ENCODE measurements at regions not wholly inside any gene's neighbourhood (a gene's known extent, or its start where the extent isn't known, plus 50 kb on each side); places are given as distances from the start of the nearest gene placed in this dataset.

- FAIRE-seq = no peak
- Histone ChIP-seq H3K79me2 (ENCODE audit: control insufficient read depth, insufficient read depth, low read length) (no peaks in the 10 kb centered on the region), H3K9ac (ENCODE audit: control insufficient read depth, insufficient read depth, low read length) (no peak overlapping the region), H3K4me3 (no peak overlapping the region), H3K36me3 (ENCODE audit: control insufficient read depth in 2 of 2, insufficient read depth in 2 of 2, low read length in 1 of 2) (no peaks in the 10 kb centered on the region), H3K4me1 (ENCODE audit: control insufficient read depth, insufficient read depth, low read length) (no peaks in the 10 kb centered on the region), H3K4me2 (ENCODE audit: control insufficient read depth, insufficient read depth) (no peak overlapping the region), H2AFZ (ENCODE audit: control insufficient read depth, low read depth, low read length) (no peak overlapping the region), H3K27me3 (replicated peaks in 1 of 2; ENCODE audit: control insufficient read depth in 2 of 2, insufficient read depth in 2 of 2, low read length in 1 of 2) (no peaks in the 10 kb centered on the region), H4K20me1 (ENCODE audit: control insufficient read depth, insufficient read depth) (no peaks in the 10 kb centered on the region), H3K9me3 (replicated peaks; ENCODE audit: control insufficient read depth, insufficient read depth, low read length) (no peaks in the 10 kb centered on the region), H3K27ac (ENCODE audit: control insufficient read depth, insufficient read depth) (no peak overlapping the region)
- BruUV-seq (replicated peaks) = no TSS peak
- RAD21 ChIA-PET (ENCODE audit: unreplicated experiment) = no interaction called here
- POLR2A ChIA-PET = no interaction called here
- no peak for ATAC-seq
- CTCF ChIA-PET = no interaction called here
- intact Hi-C loops (cut with micrococcal nuclease; ENCODE audit: unreplicated experiment) = no loop called here
- SMC1A ChIA-PET (ENCODE audit: uncharacterized antibody, unreplicated experiment) = no interaction called here
- TF ChIP-seq BHLHE40 (IDR thresholded peaks at IDR 0.05; ENCODE audit: borderline replicate concordance in 1 of 2, low read depth in 2 of 2, low read length in 1 of 2) (no peak), SMARCA5 (IDR thresholded peaks at IDR 0.05) (no peak), ZBED1 (IDR thresholded peaks at IDR 0.05; ENCODE audit: borderline replicate concordance) (no peak), E2F4 (IDR thresholded peaks at IDR 0.05; ENCODE audit: low read depth, low read length) (no peak), JUND (IDR thresholded peaks at IDR 0.05; ENCODE audit: low read depth, low read length) (no peak)
- in situ Hi-C loops (cut with MboI) = no loop called here
- no peak for DNase-seq (ENCODE audit: low read depth, low spot score)
- WGBS (ENCODE audit: insufficient coverage, insufficient replicate concordance, low lambda C conversion rate, missing lambda C conversion rate) = 13% methylated on average over 4 of the region's 4 CpGs
These were observed 543.1 kb upstream of the NECTIN3 start for GRCh38 chr3:110528305-110529121.

DNA sequence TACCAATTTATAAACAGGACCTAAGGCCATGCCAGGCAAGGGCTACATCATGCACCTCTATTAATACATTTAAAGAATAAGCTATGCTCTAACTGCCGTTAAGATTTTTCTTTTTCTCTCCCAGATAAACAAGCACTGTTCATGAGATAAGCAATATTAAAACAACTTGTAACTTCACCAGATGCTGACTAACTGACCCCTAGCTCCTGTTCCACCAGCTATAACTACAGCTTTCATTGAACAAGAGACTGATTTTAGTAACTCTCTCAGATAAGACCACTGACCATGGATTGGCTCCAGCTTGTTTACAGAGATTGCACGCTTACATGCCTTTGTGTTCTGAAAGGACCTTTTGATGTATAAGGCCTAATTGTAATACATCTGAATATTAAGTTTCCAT, 540.7 kb upstream of the NECTIN3 start:
- ChIA-PET POLR2A (no interaction called here), RAD21 (ENCODE audit: unreplicated experiment) (no interaction called here), SMC1A (ENCODE audit: uncharacterized antibody, unreplicated experiment) (interaction anchor here (1.0 kb wide), 1 partner anchor 14 kb away, joined by 4 read pairs; no protein-coding TSS in a partner anchor), CTCF (no interaction called here)
- no peak overlapping the region for H3K9ac ChIP-seq (ENCODE audit: control insufficient read depth, insufficient read depth, low read length)
- WGBS (ENCODE audit: insufficient coverage, insufficient replicate concordance, low lambda C conversion rate, missing lambda C conversion rate) = 43% methylated on average over 2 of the region's 2 CpGs
- H3K4me1 ChIP-seq (ENCODE audit: control insufficient read depth, insufficient read depth, low read length) = no peaks in the 10 kb centered on the region
- BruUV-seq (replicated peaks) = no TSS peak
- ATAC-seq = no peak
- no peak overlapping the region for H3K4me2 ChIP-seq (ENCODE audit: control insufficient read depth, insufficient read depth)
- DNase-seq (ENCODE audit: low read depth, low spot score) = no peak
- no peaks in the 10 kb centered on the region for H4K20me1 ChIP-seq (ENCODE audit: control insufficient read depth, insufficient read depth)
- H2AFZ ChIP-seq (ENCODE audit: control insufficient read depth, low read depth, low read length) = no peak overlapping the region
- no peak overlapping the region for H3K27ac ChIP-seq (ENCODE audit: control insufficient read depth, insufficient read depth)
- H3K79me2 ChIP-seq (ENCODE audit: control insufficient read depth, insufficient read depth, low read length) = no peaks in the 10 kb centered on the region
- no peak for FAIRE-seq
- intact Hi-C loops (cut with micrococcal nuclease; ENCODE audit: unreplicated experiment) (no loop called here), in situ Hi-C loops (cut with MboI) (no loop called here)
- no peaks in the 10 kb centered on the region for H3K9me3 ChIP-seq (replicated peaks; ENCODE audit: control insufficient read depth, insufficient read depth, low read length)
- no peak overlapping the region for H3K4me3 ChIP-seq
- no peaks in the 10 kb centered on the region for H3K27me3 ChIP-seq (replicated peaks in 1 of 2; ENCODE audit: control insufficient read depth in 2 of 2, insufficient read depth in 2 of 2, low read length in 1 of 2)
- no peaks in the 10 kb centered on the region for H3K36me3 ChIP-seq (ENCODE audit: control insufficient read depth in 2 of 2, insufficient read depth in 2 of 2, low read length in 1 of 2)
- TF ChIP-seq NFYA (IDR thresholded peaks at IDR 0.05; ENCODE audit: borderline replicate concordance, low read depth, low read length) (no peak), MXI1 (IDR thresholded peaks at IDR 0.05; ENCODE audit: low read depth, low read length) (no peak), NFIC (IDR thresholded peaks at IDR 0.05; ENCODE audit: low read depth, low read length) (no peak), CHD4 (IDR thresholded peaks at IDR 0.05) (no peak), TCF7 (IDR thresholded peaks at IDR 0.05; ENCODE audit: borderline replicate concordance) (no peak), ZNF217 (IDR thresholded peaks at IDR 0.05) (no peak), BACH1 (IDR thresholded peaks at IDR 0.05; ENCODE audit: borderline replicate concordance) (no peak), PML (IDR thresholded peaks at IDR 0.05; ENCODE audit: low read length) (no peak), RAD21 (IDR thresholded peaks at IDR 0.05; ENCODE audit: insufficient read depth, low read depth, low read length) (no peak), SREBF1 (IDR thresholded peaks at IDR 0.05; ENCODE audit: low read length) (no peak), ATF7 (IDR thresholded peaks at IDR 0.05; ENCODE audit: low read depth) (no peak), ZBTB33 (IDR thresholded peaks at IDR 0.05) (no peak), LARP7 (IDR thresholded peaks at IDR 0.05) (no peak)

Measured in GM12878 (cell line).